ENCODE measurements at regions not wholly inside any gene's neighbourhood (a gene's known extent, or its start where the extent isn't known, plus 50 kb on each side); places are given as distances from the start of the nearest gene placed in this dataset.

DNA sequence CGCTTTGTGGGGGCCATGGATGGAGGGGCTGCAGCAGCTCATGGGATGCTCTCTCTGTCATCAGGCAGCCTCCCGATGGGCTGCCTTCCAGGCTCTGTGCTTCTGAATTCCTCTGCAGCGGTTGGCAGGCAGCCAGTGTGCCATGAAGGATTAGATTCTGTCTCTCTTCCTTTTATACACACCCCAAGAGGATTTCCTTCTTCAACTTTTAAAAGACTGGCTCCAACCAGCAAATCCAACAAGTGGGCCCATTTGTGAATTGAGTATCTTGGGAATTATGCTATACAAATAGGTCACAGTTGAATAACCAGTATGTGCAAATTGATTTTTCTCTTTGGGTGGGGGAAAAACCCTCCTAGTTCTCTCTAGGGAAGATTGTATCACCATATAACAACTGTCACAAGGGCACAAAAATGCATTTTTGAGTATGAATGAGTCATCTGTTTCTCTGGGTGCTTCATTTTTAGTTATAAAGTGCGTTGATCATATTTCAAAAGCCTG lies 96.8 kb upstream of the FAT1 start:
- no peaks in the 10 kb centered on the region; a peak in 1 of 5 replicates for H3K9me3 Mint-ChIP-seq
- Histone ChIP-seq H3K4me1 (ENCODE audit: insufficient read depth, low read length) (no peaks in the 10 kb centered on the region), H3K14ac (ENCODE audit: insufficient read depth, low read length) (no peak overlapping the region), H4K20me1 (ENCODE audit: control insufficient read depth, insufficient read depth, insufficient read length) (no peaks in the 10 kb centered on the region), H2AFZ (ENCODE audit: low read length) (no peak overlapping the region), H2BK120ac (ENCODE audit: low read depth, low read length, poor library complexity, severe bottlenecking) (no peak overlapping the region), H4K5ac (ENCODE audit: insufficient read length, low read depth, low read length) (no peak overlapping the region), H2AK5ac (ENCODE audit: insufficient read length, low read length) (no peak overlapping the region), H3K9me3 (ENCODE audit: control insufficient read depth, low read depth, low read length) (no peaks in the 10 kb centered on the region), H2BK5ac (ENCODE audit: insufficient read length, low read length) (no peak overlapping the region), H2BK20ac (ENCODE audit: low read depth, low read length, poor library complexity, severe bottlenecking) (no peak overlapping the region), H3K56ac (ENCODE audit: insufficient read length, low read depth, low read length) (no peak overlapping the region), H3K27me3 (ENCODE audit: insufficient read depth, low read length) (no peaks in the 10 kb centered on the region), H3K79me1 (ENCODE audit: insufficient read depth, low read depth, low read length, poor library complexity, severe bottlenecking) (no peaks in the 10 kb centered on the region), H3K18ac (ENCODE audit: insufficient read length, low read depth, low read length) (no peak overlapping the region), H2BK12ac (ENCODE audit: insufficient read length, low read depth, low read length) (no peak overlapping the region), H4K8ac (replicated peaks; ENCODE audit: insufficient read length, low read depth, low read length) (no peak overlapping the region), H4K91ac (ENCODE audit: insufficient read length, low read depth, low read length) (no peak overlapping the region), H2BK15ac (ENCODE audit: low read depth, low read length) (no peak overlapping the region), H3K23ac (ENCODE audit: insufficient read length, low read depth, low read length) (no peak overlapping the region), H3K4ac (ENCODE audit: low read depth, low read length) (no peak overlapping the region), H3K23me2 (ENCODE audit: insufficient read length, low read depth, low read length, poor library complexity, severe bottlenecking) (no peaks in the 10 kb centered on the region), H3K9ac (ENCODE audit: extremely low read depth, insufficient read length, low read length) (no peak overlapping the region), H3K4me2 (ENCODE audit: insufficient read depth, insufficient read length, low read length) (no peak overlapping the region), H3K27ac (ENCODE audit: insufficient read length, low read depth, low read length) (no peak overlapping the region), H3T11ph (ENCODE audit: low read length) (no peak overlapping the region), H3K79me2 (ENCODE audit: insufficient read depth, low read length) (no peaks in the 10 kb centered on the region)
- peaks cover 2 to 8% of the 10 kb centered on the region in 2 experiments; a peak in 1 of 4 replicates for H3K4me1 Mint-ChIP-seq
- no peak for TF ChIP-seq CTCF (conservative IDR thresholded peaks at IDR 0.05)
- no peak for DNase-seq
- H3K36me3 Mint-ChIP-seq (ENCODE audit: insufficient read depth in 1 of 3, low read depth in 3 of 3) = no peaks in the 10 kb centered on the region
- H3K27me3 Mint-ChIP-seq (ENCODE audit: low read depth) = no peaks in the 10 kb centered on the region; the same call in none of the 2 replicates
- no peak overlapping the region for H3K27ac Mint-ChIP-seq
- no CpG with 5 or more reads among the region's 4 CpGs for WGBS (ENCODE audit: extremely low coverage, insufficient read length, low lambda C conversion rate)
- no peak overlapping the region for H3K4me3 Mint-ChIP-seq
